GM19324 (cell line): ENCODE measurements at regions not wholly inside any gene's neighbourhood (a gene's known extent, or its start where the extent isn't known, plus 50 kb on each side); places are given as distances from the start of the nearest gene placed in this dataset.

Source experiments
- ATAC-seq: cut with Tn5 transposase; IDR thresholded peaks from one replicate; pipeline ENCODE4 v1.9.1; 2021; ENCODE audit warnings: mild to moderate bottlenecking, moderate library complexity; ENCODE audit not compliant: unreplicated experiment, low FRiP score

DNA sequence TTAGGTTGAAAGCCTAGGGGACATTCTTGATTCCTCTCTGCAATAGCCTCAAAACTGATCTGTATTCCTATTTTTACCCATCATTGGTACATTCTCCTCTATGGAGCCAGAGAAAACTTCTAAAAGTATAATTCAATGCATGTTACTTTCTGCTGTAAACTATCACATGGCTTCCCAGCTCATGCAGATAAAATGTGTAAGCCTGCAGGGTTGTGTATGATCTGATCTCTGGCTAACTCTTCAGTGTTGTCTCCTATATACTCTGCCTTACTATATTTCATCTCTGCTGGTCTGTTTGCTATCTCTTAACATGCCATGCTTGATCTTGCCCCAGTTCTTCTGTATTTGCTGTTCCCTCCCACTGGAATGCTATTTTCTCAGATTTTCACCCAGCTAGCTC is 323.3 kb upstream of the RSPO3 start:
- ATAC-seq = no peak

DNA sequence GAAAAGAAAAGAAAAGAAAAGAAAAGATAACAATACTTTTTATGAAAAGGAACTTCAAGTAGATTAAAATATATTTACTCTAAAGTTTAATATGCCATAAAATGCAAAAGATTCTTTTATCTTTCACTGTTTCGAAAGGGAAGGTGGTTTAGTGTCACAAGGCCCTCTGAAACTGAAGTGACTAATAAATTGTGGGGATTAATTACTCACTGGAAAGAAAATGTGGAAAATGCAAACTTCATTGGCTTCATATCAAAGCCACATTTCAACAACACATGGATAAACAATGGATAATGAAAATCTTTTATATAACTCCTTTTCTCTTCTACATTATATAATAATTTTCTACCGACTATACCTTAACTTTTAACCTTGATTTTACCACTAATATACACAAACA is 320.5 kb upstream of the RSPO3 start:
- no peak for ATAC-seq

DNA sequence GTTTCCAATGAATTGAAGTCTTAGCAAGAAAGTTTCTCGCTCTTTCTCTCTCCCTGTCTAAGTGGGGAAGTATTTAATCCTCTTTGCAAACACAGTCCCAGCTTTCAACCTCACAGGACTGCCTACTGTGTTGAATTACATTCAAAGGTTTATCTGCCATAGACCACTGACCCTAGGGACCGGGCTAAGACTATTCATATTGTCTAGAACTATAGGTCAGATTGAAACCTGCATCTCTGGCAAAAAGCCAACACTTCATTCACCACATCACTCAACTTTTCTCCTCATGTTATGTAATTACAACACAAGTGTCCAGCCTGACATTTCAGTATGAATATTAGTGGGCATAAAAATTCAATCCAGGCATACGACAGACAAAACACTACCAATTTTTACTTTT is 314.7 kb upstream of the RSPO3 start:
- no peak for ATAC-seq

DNA sequence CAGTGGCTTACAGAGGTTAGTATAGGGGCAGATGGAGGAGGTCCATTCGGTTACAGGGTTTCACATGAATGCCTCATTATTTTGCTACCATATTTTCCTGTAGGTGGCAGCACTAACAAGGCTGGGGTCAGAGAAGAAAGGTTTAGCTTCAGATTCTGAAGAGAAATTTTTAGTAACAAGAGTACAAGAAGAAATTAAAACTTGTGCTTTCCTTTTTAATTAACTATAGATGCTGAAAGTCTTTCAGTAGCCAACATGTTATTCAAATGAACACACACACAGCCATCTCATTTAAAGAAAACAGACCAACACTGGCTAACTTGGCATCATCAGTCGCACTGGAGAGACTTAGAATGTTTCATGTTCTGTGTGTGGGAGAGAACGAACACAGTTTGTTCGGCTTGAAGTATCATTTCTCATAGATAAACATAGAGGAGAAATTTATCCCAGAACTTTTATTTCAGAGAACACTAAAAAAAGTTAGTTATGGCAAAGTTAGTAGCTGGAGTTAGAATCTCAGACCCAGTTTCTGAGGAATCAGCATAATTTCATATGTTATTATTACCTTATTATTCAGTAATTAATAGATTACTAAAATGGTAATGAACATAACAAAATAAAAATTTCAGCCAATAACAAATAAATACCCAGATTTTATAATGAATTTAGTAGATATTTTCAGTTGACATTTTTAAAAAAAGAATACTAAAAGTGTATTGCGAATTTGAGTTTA is 314.0 kb upstream of the RSPO3 start:
- ATAC-seq = peak; percentile 89

DNA sequence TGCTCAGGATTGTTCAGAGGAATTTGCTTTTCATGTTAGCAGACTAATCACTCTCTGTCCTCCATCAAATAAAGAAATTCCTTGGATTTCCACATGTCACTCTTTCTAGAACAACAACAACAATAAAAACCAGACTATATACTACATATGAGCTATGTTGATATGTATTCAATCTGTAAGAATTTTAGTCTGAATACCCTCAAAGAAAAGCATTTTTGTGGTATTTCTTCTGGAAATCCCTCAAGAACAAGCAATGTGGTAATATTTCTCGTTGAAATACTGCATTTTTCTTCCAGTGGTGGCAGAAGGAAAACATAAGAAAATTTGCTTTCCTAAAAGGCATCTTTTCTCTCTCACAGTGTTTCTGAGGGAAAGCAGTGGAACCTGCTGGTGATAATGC is 312.6 kb upstream of the RSPO3 start:
- no peak for ATAC-seq

DNA sequence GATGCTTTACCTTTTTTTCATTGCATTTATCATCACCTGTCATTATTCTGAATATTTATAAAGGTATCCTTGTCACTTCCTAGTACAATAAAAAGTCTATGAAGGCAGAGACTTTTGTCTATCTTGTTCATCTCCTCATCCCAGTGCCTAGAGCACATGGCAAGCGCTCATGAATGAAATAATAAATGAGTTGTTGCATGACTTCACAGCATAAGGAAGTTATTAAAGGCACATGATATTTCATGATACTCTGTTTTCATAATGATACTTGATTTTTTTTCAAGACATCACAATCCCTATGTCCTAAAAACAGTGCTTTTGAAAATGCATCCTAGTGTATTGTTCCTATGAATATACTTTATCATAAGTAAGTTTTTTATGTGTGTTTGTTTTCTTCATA is 310.6 kb upstream of the RSPO3 start:
- ATAC-seq = no peak

DNA sequence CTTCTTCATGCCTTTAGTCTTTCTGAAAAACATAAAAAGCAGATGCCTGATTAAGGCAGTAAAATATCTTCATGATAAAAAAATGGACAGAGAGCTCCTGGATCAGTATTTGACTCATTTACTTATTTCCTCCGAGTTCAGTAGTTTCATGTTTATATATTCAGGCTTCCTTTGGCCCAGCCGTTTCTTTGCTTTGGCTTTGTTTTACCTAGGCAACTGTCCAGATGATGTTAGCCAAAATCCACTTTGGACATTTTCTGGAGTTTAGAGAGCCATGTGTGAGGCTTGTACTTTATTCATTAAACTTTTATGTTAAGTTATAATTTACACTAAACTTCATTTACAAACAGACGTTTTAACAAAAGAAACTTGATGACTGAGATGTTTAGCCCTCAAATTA is 307.1 kb upstream of the RSPO3 start:
- ATAC-seq = no peak

DNA sequence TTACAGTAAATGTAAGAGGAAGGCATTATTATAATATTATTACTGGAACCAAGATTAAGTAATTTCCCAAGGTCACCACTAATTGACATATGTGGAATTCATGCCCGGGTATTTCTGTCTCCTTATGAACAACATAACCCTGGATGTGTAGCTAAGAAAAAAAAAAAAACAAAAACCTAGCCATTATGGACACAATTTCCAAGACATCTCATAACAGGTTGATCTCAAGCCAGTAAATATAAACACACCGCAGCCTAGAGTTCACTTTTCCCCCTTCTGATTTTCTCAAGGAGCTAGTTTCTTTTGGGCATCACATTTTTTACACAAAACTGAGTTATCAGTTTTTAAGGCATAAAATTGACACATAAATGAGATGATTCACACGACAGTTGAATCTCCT is 306.5 kb upstream of the RSPO3 start:
- no peak for ATAC-seq

DNA sequence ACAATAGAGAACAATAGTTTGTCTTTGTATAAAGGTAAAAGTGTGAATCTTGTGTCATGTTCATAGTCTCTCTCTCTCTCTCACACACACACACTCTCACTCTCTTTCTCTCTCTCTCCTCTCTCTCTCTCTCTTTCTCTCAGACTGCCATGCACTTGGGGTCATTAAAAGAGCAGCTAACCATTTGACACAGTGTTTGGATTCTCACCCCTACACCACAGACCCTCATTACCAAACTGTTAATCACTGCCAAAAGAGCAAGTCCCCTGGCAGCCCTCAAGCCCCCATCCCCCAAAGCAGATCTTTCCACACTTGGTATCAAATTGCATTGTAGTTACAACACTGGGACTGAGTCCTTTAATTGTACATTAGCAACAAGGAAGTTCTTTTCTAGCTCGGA is 305.8 kb upstream of the RSPO3 start:
- ATAC-seq = no peak

DNA sequence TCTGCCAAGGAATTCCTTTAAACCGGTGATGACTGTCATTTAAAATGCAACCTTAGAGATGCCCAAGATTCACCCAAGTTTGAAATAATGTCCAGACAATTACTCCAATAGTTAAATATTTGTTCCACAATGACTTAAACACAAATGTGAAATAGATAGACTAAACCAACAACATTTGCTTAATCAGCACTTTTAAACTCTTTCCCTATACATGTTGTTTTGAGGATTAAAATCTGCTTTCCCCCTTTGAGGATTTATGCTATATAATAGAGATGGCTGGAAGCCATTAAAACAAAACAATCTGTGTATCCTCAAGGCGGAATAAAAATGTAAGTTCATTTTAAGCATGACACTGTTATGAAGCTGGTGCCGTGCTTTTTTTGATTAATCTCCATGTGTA is 297.8 kb upstream of the RSPO3 start:
- no peak for ATAC-seq

DNA sequence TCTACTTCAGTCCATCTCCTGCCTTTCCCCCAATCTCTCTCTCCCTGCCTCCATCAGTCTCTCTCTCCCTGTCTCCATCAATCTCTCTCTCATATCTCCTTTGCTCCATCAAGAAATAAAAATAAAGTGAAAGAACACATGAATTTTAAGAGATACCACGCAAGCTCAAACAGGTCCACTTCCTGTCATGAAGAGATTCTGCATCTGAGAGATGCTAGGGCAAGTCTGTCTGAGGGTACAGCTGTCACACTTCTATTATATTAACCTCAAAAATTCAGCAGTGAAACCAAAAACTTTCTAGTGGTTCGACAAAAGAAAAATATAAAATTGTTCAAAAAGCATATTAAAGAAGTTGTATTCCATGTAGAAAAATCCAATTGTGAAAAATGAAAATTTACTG is 296.8 kb upstream of the RSPO3 start:
- ATAC-seq = no peak

DNA sequence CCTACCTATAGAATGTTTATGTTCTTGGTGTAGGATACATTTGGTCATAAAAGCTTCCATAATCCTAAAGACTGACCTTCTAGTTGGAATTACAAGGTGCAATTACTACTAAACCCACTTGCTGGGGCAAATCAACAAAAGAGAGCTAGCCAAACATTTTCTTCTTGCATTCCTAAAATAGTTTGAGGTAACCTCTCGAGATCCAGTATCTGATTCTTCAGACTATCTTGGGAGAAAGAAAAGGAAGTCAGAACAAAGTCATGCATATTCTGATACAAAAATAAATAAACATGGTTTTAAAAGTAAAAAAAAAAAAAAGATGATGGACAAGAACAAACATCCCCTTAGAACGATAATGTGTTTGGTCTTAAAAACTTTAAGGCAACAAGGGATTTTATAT is 294.2 kb upstream of the RSPO3 start:
- no peak for ATAC-seq

DNA sequence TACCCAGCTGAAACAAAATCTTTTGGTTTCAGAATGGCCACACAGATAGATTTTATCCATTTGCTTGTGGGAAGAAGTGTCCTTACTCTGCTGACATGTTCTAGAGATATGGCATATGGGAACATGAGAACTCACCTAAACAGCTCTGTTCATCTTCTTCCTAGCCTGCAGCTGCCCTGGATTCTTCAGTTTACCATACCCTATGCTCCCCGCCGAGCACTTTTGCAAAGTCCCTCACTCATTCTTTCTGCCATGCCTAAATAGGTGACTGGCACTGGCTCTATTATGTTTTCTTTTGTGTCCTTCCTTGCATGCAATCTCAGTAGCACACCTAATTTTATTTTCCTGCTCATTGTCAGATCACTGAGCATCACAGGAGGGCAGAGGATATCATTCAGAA is 293.7 kb upstream of the RSPO3 start:
- no peak for ATAC-seq

DNA sequence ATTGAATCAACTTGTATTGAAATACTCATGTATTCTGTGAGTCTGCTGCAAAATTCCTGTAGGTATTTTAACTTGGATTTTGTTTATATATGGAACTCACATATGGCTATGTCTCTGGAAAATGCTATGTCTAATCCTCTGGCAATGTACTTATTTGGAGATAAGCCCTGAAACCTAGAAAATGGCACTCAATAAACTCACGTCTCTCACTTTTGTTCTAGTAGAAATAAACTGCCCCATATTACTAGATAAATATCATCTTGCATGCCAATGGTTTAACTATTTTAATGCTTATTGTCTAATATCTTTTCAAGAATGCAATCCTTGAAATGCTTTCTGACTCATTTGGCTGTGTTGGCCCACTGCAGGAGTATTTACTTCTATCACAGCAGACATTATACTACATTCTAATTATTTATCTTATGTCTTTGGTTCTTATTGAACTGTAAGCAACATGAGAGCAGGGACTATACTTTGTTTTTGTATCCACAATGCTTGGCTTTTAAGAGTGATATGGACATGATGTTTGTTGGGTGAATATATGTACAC is 292.2 kb upstream of the RSPO3 start:
- no peak for ATAC-seq

DNA sequence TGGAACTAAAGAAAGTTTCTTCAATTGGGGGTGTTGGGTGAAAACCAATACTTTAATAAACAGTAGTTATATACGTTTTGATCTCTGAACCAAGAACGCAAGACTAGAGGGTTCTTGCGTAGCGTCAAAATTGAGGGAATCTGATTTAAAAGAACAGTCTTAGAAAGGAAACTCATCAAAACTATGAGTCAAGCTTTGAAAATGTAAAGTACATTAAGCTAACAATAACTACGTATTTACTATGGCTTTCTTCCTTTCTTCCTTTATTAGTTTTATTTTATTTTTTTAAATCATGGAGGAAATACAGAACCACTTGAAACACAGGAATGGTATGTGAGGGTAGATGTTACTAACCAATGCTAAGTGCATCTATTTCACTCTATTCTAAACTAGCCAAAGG is 287.0 kb upstream of the RSPO3 start:
- ATAC-seq = no peak

DNA sequence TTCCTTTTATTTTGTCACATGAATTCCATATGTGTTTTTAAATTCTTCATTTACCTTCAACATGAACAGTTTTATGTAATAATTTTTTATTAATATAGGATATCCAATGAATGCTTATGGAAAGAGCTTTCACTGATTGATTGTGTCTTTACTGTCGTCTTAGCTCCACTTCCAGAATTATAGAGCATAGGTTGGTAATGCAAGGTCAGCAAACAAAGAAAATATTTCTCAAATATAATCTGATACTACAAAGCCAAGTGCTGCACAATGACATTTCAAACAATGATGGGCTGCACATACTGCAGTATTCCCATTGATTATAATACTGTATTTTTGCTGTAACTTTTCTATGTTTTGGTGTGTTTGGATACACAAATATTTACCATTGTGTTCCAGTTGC is 275.7 kb upstream of the RSPO3 start:
- no peak for ATAC-seq

DNA sequence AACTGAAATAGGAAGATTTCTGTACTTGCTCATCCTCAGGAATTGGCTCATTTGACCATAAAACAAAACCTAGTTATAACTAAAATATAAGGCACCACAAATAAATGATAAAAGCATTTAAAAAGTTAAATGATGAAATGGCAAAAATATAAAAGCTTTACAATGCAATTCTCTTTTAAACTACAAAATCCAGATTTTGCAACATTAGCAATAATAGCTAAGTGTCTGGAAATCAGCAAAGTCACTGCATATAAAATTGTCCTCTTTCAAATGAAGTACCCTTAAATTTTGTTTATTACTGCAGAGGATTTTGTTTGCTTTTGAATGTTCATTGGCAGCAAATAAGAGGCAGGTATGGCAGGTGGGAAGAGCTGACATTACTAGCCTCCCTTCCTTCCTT is 270.4 kb upstream of the RSPO3 start:
- no peak for ATAC-seq

DNA sequence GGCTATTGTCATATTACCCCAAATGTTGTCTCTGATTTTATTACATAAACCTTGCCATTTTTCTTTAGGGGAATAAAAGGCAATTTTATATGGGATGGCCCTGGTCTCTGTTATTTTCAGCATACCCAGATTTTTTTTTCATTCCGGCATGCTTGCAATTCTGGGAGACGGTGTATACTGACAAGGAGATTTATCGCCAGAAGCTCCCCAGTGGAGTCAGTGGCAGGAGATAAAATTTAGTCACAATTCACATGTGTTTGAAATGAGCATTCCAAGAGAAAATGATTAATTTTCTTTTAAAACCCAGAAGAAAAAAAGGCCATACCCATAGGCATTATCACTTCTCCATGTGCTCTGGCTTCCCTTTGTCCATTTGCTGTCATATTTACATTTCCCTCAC is 250.8 kb upstream of the RSPO3 start:
- no peak for ATAC-seq

DNA sequence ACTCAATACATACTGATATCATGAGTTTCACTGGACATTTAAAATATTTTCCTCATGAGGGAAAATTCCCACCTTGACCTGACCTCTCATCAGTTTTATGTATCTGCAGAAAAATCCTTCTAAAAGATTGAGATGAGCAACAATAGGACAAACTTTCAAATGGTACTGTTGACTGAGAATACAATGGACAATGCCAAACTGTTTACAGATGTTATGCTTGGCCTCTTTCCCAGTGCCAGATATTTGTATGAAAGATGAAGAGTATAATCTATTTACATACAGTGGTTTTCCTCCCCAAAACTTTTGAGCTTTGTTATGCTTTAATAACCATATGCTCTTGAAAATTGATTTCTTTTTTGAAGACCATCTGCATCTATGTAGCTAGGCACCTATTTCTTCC is 245.1 kb upstream of the RSPO3 start:
- no peak for ATAC-seq

DNA sequence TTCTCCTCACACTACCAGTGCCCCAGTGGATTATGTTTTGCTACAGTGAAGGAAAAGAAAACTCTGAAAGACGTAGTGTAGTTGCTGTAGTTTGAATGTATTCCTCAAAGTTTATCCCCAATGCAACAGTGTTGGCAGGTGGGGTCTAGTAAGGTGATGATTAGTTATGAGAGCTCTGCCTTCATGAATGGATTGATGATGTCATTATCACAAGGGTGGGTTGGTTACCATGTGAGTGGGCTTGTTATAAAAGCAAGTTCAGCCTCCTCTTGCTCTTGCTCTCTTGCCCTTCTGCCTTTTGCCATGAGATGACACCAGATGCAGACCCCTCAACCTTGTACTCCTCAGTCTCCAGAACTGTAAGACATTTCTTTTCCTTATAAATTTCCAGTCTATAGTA is 244.7 kb upstream of the RSPO3 start:
- ATAC-seq = no peak

DNA sequence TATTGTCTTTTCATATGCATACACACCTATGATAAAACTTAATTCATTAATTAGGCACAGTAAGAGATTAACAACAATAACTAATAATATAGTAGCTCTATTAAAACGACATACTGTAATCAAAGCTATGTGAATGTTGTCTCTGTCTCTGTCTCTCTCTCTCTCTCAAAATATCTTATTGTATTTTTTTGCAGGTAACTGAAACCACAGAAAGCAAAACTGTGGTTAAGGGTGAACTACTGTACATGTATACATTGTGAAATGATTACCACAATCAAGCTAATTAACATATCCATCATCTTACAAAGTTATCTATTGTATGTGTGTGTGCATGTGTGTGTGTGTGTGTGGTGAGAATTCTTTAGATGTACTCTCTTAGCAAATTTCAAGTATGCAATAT is 242.0 kb upstream of the RSPO3 start:
- ATAC-seq = no peak

DNA sequence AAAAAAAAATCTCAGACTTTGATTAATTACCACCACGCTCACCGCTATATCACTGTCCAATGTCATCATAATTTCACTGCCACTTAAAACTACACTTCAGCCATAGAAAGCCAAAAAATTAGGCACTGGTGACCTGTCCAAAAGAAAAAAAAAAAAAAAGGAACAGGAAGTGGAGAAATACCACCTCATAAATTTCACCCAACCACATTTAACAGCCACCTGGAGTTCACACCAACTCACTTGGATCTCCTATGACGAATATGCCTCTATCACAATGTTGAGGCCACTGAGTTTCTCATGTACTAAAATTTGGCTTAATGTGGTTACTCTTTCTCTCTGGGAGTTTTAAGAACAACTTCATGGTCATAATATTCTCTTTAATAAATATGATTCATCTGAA is 237.5 kb upstream of the RSPO3 start:
- ATAC-seq = no peak

DNA sequence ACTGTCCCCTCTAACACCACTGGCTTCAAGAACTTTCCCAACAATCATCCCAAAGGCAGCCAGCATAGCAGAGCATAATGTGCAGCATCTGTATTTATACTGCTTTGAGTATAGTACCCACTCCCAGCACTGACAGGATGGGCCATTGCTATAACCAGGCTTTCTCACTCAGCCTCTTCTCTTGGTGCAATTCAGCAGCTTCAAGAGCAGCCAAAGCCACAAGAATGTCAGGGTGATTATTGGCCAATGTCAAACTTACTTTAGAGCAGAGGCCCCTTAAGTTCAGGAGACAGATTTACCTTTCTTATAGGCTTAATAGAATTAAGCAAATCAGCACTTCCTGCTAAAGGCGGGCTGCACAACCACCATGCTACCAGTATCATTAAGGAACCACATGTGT is 232.4 kb upstream of the RSPO3 start:
- ATAC-seq = no peak
